ENCODE measurements at regions not wholly inside any gene's neighbourhood (a gene's known extent, or its start where the extent isn't known, plus 50 kb on each side); places are given as distances from the start of the nearest gene placed in this dataset.

- TF ChIP-seq, protein P1, sequence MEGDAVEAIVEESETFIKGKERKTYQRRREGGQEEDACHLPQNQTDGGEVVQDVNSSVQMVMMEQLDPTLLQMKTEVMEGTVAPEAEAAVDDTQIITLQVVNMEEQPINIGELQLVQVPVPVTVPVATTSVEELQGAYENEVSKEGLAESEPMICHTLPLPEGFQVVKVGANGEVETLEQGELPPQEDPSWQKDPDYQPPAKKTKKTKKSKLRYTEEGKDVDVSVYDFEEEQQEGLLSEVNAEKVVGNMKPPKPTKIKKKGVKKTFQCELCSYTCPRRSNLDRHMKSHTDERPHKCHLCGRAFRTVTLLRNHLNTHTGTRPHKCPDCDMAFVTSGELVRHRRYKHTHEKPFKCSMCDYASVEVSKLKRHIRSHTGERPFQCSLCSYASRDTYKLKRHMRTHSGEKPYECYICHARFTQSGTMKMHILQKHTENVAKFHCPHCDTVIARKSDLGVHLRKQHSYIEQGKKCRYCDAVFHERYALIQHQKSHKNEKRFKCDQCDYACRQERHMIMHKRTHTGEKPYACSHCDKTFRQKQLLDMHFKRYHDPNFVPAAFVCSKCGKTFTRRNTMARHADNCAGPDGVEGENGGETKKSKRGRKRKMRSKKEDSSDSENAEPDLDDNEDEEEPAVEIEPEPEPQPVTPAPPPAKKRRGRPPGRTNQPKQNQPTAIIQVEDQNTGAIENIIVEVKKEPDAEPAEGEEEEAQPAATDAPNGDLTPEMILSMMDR (IDR thresholded peaks at IDR 0.05) = no peak
- no peak overlapping the region for H3K27ac ChIP-seq
- H3K36me3 ChIP-seq = no peaks in the 10 kb centered on the region
- H3K4me1 ChIP-seq = no peaks in the 10 kb centered on the region
- H3K27me3 ChIP-seq = no peaks in the 10 kb centered on the region
- DNase-seq = no peak
- peaks cover 0 to 6% (median 0%) of the 10 kb centered on the region in 3 donors for H3K9me3 ChIP-seq
- H3K4me3 ChIP-seq = no peak overlapping the region
- intact Hi-C loops (cut with DNase I; ENCODE audit: low total_unique reads) = no loop called here
Observed at GRCh38 chr3:16079519-16079918, 95.0 kb upstream of the GALNT15 start.

GRCh38 chr3:16081661-16082060 is 92.8 kb upstream of the GALNT15 start:
- Histone ChIP-seq H3K27ac (no peak overlapping the region), H3K4me3 (no peak overlapping the region), H3K9me3 (peaks cover 0 to 6% (median 0%) of the 10 kb centered on the region in 3 donors), H3K27me3 (no peaks in the 10 kb centered on the region), H3K36me3 (no peaks in the 10 kb centered on the region), H3K4me1 (peaks cover 0 to 18% (median 8%) of the 10 kb centered on the region in 4 donors)
- TF ChIP-seq, protein P1 (IDR thresholded peaks at IDR 0.05) = no peak
- DNase-seq = no peak
- intact Hi-C loops (cut with DNase I; ENCODE audit: low total_unique reads) = no loop called here

DNA sequence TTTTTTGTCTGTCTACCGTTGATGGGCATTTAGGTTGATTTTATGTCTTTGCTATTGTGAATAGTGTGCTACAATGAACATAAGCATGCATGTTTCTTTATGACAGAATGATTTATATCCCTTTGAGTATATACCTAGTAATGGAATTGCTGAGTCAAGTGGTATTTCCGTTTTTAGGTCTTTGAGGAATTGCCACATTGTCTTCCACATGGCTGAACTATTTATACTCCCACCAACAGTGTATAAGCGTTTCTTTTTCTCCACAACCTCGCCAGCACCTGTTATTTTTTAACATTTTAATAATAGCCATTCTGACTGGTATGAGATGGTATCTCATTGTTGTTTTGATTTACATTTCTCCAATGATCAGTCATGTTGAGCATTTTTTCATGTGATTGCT is 89.6 kb upstream of the GALNT15 start:
- Histone ChIP-seq H3K27me3 (no peaks in the 10 kb centered on the region), H3K4me3 (no peak overlapping the region), H3K4me1 (peaks cover 0 to 27% (median 14%) of the 10 kb centered on the region in 4 donors), H3K9me3 (peaks cover 0 to 6% (median 0%) of the 10 kb centered on the region in 3 donors), H3K36me3 (no peaks in the 10 kb centered on the region), H3K27ac (no peak overlapping the region)
- no peak for DNase-seq
- TF ChIP-seq, protein P1 (IDR thresholded peaks at IDR 0.05) = no peak
- intact Hi-C loops (cut with DNase I; ENCODE audit: low total_unique reads) = no loop called here

GRCh38 chr3:16085410-16085809 is 89.1 kb upstream of the GALNT15 start:
- Histone ChIP-seq H3K27me3 (no peaks in the 10 kb centered on the region), H3K4me3 (no peak overlapping the region), H3K9me3 (peaks cover 0 to 6% (median 0%) of the 10 kb centered on the region in 3 donors), H3K4me1 (peaks cover 0 to 33% (median 19%) of the 10 kb centered on the region in 4 donors), H3K36me3 (no peaks in the 10 kb centered on the region), H3K27ac (peak overlapping the region in 1 of 2 donors; percentile 29)
- no peak for DNase-seq
- TF ChIP-seq, protein P1 (IDR thresholded peaks at IDR 0.05) = no peak
- intact Hi-C loops (cut with DNase I; ENCODE audit: low total_unique reads) = no loop called here

- Histone ChIP-seq H3K27ac (peak overlapping the region in 1 of 2 donors; percentile 29), H3K4me1 (peaks cover 0 to 39% (median 25%) of the 10 kb centered on the region in 4 donors), H3K36me3 (no peaks in the 10 kb centered on the region), H3K4me3 (no peak overlapping the region), H3K9me3 (peaks cover 0 to 6% (median 0%) of the 10 kb centered on the region in 3 donors), H3K27me3 (no peaks in the 10 kb centered on the region)
- TF ChIP-seq, protein P1 (IDR thresholded peaks at IDR 0.05) = no peak
- intact Hi-C loops (cut with DNase I; ENCODE audit: low total_unique reads) = no loop called here
- peak; percentile 67 to 81 for DNase-seq
Observed at GRCh38 chr3:16085884-16086608, 88.4 kb upstream of the GALNT15 start.
